GM21515 (cell line): ENCODE measurements at regions not wholly inside any gene's neighbourhood (a gene's known extent, or its start where the extent isn't known, plus 50 kb on each side); places are given as distances from the start of the nearest gene placed in this dataset.

ENCODE experiments used
- ATAC-seq: cut with Tn5 transposase; IDR thresholded peaks from one replicate; pipeline ENCODE4 v1.9.1; 2021; ENCODE audit not compliant: unreplicated experiment

DNA sequence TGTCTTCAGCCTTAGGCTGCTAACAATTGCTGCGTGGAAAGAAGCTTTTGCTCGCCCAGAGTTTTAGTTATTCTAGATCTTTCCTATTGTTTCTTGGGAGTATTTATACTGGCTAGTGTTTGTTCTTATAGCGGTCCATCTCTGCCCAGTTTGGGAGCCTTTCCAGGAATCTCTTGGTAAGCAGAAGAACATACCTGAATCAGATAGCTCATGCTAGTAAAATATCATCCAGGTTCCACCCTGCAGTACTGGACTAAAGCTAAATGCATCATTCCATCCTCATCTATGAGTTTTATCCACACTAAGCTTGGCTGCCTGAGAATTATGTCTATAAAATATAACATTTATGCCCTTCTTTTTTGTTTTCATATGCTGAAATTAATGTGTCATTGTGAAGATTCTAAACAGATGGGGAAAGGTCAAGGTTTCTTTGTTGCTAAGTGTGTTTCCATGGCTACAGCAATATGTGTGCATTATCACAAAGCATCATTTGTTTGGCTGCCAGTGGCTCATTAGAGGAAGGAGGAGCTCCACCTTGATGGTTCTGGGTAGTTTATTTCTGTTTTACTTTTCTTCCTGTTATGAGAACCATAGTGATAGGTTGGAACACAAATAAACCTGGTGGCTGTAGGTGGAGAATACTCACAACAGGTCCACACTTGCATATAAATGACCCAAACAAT, 182.8 kb downstream of the PIK3C3 start:
- ATAC-seq = no peak

DNA sequence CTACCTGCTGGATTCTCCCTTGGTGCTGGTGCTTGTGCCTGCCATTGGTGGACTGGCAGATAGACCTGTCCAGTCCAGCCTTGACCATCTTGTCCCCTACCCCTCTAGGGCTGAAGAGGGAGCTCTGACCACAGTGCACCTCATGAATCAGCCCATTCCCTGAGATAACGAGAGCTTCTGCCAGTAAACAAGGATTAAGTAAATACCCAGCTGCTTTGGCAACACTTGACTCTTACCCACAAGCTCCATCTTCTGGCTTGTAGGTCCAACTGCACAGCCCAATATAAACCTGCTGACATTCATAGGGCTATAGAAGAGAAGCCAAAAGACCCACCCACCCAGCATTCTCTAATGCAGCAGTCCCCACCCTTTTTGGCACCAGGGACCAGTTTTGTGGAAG, 186.4 kb downstream of the PIK3C3 start:
- no peak for ATAC-seq

DNA sequence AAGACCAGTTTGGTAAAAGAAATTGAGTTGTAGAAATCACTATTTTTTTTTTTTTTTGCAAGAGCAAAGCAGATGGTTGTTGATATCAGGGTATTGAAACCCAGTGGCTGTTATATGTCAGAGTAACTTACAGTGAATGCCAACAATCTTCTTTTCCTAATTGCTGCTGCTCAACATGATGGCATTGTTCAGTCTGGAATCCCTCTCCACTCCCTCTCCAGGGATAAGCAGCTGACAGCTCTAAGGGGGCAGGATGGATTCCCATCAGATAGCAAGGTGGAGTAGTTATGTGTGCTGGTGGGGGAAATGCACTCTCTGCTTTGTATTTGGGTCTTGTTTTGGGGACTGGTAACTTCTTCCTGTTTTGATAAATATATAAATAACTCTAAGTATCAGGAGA, 200.0 kb downstream of the PIK3C3 start:
- ATAC-seq = no peak

DNA sequence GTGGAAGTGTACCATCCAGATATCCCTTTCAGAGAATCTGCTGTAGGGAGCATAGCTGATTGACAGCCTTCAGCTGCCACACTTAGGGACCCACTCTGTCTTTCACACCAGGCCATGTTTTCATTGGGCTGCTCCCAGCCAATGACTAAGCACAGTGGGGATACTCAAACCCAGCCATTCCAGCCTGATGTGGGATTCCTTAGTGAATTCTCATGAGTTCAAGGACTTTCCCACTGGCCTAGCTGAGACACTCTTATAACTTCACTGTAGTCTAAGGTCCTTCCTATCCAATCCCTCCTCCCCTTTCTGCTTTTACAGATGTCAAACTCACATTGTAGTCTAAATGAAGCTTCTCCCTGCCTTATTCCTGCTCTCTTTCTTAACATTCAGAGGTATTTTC, 201.2 kb downstream of the PIK3C3 start:
- ATAC-seq = no peak

DNA sequence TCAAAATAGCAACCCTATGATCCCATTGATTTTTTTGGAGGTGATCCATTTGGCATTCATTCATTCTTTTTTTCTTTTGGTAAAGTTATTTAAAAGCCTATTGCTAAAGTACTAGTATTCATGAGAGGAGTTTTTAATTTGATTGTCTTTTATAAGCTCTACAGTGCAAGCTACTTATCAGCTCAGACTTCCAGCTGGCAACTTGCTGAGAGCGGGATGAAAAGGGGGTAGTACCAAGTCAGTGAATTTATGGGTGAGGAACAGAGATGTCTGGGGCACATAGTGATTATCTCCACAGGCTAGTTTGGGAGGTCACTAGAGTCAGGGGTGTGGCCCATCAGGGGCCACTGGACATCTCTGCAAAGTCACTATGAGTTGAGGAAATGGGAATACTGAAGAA, 202.4 kb downstream of the PIK3C3 start:
- ATAC-seq = no peak

DNA sequence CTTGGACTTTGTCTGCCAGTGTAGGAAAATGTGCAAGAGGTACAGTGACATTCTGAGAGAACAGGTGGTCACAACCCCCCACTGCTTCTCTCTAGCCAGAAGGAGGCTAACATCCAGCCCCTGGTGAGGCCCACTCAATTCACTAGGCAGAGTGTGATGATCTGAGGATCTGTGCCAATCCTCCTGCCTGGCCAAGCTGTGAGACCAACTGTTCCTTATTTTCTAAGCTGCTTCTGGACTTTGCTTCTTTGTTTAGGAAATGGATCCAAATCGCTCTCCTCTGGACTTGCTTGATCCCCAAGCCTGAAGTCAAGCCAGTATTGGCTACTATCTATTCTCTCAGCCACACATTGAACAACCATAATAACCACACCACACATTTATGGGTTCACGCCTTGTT, 202.8 kb downstream of the PIK3C3 start:
- ATAC-seq = no peak

DNA sequence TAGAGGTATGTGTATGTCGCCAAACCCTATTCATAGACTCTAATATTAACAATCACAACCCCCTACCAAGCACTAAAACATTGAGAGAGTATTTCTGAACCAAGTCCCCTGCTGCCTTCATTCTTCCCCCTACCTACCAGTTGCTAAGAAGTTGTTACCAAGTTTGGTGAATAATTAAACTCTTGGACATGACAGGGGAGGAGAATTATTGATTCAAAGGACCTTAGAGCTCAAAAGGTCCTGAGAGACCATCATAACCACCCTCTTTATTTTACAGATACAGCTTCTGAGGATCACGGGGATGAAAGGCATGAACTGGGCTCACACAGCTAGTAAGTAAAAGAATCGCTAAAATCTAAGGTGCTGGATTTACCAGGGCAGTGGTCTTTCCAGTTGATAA, 204.1 kb downstream of the PIK3C3 start:
- ATAC-seq = no peak

DNA sequence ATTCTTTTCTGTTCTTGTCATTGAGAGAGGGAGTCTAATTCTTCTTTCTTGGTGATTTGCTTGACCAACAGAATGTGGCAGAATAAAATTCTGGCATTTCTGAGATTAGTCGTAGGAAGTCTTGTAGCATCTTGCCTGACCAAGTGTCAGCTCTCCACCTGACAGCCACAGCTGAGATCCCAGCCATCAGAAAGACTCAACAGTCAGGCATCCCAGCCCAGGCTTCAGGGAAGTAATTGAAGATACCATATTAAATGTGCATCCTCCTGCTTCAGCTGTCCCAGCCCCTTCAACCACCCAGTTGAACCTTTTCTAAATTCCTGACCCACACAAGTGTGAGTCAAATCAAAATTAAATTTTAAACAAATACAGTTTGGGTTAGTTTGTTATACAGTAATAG, 208.3 kb downstream of the PIK3C3 start:
- no peak for ATAC-seq

DNA sequence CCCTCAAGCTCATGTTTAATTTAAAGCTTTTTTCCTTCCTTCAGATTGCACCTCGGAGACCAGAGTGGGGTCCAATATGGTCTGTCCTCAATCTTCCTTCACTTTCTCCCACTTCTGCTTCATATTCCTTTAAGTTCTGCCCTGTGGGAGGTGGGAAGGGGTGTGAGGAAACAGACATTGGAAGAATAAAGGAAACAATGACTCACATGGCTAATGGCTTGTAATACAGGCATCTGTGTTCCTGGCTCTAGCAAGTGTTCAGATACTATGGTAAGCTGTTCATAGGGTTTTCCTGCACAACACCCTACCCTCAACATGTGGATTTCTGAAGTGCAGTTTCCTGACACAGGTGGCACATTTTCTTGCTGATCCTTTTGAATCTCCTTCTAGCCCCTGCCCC, 209.5 kb downstream of the PIK3C3 start:
- ATAC-seq = no peak

DNA sequence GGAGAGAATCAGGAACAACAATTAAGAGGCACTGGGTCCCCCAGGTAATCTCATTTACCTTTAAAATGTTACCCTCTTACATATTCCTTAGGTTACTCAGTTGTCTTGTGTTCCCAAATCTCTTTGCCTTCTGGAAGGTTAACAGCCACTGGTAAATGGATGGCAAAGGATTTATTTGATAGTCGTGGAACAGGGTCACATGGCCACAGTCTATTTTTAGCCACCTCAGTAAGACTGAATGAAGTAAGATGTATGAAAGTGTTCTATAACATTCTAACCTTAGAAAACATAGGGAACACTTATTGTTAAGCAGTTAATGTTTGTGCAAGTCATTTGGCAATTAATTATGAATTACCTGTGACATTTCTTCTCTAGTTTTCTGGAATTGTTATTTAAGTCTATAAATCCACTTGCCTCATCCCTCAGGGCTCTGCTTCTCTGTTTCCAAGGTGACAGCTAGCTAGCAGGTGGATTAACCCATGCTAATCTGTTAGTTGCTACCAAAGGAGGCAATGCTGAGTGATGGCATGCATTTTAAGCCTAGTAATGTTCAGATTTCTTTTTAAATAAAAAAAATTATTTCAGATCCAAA, 211.0 kb downstream of the PIK3C3 start:
- no peak for ATAC-seq

DNA sequence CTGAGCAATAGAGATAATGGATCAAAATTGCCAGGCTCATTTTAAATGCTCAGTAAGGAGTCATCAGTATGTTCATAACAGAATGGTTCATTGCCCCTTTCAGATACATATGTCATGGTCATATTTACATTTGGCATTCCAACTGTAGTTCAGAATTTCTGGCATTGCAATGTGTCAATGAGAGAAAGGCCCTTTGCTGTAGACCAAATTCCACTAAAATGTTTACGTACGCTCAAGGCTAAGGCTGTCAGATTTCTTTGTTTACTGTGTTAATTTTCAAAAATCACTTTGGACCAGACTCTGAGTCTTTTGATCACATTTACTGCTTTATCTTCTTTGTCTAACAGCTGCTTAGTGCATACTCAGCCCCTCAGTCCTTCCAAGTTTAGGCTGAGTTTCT, 213.5 kb downstream of the PIK3C3 start:
- no peak for ATAC-seq

DNA sequence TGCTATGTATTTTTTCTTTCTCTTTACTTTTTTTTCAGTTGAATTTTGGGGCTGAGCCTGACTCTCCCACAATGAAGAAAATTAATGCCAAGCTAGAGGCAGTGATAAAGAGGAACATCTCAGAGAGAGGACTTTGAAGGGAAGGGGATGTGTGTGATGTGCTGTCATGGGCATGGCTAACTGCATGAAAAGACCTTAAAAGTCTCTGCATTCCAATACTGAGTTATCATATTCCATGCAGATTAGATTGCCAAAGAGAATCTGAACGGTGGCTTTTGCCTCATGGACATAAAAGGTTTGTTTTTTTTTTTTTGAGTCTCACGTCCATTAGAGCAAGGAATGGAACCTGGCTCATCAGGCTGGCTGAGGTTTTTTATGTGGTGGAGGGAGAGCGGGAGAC, 213.9 kb downstream of the PIK3C3 start:
- ATAC-seq = no peak

DNA sequence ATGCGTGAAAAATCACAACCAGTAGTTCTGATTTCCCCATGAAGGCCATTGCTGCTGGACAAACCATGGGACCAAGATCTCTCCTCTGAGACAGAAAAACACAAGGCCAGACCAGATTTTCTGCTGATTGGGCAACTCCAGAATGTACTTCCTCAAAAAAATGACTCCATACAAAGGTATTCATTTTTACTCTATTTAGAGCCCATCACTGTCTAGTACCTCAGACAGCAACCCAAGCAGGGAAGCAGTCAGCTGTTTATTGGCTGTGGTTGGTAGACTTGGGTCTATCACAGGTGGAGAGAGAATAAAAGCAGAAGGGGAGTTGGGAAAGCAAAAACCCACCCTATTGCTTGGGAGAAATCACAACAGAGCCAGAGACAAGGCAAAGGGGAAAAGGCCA, 219.9 kb downstream of the PIK3C3 start:
- no peak for ATAC-seq

DNA sequence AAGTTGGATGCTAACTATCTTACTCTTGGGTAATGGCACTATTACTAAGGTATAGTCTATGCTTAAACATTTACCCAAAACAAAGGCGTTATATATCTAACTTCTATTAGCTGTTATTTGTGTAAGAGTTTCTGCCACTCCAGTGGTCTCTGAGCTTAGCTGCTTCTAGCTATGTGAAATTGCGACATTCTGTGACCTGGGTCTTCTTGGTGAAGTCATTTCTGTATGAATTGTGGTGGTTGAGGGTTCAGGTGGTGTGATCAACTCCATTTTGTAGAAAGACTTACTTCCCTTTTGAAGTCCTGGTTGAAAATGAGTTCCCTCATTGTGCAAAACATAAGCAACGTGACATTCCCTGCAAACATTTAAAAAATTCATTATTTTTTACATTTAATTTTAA, 221.6 kb downstream of the PIK3C3 start:
- ATAC-seq = no peak

DNA sequence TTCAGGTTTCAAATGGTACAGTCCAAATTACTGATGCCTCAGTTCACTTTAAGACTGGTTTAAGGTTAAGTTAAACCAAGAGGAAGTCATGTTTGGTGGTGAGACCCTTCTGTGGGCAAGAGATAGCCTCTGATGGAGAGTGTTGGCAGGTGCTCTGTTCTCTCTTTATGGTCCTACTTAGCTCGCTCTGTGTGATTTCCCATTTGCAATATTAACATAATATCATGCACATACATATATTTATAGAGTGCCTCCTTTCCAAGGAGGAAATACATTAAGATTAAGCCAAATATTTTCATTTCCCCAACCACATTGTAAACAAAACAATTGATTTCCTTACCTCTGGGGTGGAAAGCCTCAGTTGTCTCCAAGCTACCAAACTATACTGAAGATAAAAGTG, 222.4 kb downstream of the PIK3C3 start:
- ATAC-seq = no peak

DNA sequence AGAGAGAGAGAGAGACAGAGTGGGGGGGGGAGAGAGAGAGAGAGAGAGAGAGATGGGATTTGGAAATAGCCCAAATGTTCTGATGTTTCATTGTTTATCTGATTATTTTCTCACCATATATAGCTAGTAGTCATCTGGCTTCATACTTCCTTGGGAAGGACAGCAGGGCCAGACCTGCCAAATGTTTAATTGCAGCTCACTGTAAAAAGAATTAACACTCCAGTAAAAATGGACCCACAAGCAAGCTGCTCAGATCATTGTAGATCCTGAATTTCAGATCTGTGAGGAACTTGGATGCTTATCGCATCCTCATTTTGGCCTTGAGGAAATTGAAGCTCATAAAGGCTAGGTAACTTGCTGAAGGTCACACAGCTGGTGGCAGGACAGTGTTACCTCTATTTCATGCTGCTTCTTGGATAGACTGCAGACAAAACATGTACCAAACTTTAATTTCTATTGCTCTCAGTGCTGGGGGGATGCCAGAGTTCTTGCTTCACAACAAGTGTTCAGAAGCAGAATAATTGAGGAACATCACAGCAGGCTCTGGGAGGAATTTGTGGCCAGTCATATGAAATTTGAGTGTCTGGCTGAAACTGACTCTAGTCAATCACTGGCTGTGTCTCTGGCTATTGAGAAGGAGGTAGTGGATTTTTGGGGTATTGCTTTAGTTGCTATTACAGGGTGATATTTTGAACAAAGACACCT, 223.5 kb downstream of the PIK3C3 start:
- ATAC-seq = no peak

DNA sequence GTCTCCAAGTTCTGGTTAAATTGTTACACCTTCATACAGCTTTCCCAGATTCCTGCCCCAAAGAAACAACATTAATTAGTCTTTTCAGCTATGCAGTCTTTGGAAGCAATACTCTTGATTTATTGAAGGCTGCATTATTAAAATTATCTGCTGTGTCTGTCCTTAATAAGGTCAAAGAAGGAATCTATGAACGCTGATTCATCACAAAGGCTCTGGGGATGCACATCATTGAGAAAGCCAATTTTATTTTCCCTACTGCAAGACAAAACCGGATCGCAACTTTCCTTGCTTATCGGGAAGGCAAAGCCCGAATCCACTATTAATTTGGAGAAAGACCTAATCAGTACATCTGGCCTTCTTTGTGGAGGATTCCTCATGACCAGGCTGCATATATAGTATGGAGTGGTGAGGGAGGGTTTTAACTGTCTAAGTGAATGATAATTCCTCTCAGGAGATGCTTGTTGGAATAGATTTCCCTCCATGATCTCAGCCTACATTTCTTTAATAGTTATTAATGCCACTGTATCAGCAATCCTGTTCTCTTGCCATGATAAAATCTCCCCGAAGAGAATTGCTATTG, 224.6 kb downstream of the PIK3C3 start:
- no peak for ATAC-seq

DNA sequence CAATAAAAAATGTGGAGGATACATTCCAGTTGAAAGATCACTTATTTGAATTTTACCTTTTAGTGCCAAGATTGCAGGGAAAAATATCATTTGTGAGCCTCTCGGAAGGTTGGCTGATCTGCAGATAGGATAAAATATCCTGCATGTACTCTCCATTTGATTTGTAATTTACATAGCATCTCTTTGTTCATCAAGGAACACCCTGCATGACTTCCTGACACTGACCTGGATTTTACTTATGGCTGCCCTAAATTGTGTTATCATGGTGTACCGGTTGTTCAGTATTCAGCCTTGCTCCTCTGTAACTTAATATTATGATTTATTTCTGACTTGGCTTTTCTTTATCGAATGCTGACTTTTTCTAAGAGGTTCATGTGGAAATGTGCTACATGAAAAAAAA, 226.4 kb downstream of the PIK3C3 start:
- ATAC-seq = no peak

DNA sequence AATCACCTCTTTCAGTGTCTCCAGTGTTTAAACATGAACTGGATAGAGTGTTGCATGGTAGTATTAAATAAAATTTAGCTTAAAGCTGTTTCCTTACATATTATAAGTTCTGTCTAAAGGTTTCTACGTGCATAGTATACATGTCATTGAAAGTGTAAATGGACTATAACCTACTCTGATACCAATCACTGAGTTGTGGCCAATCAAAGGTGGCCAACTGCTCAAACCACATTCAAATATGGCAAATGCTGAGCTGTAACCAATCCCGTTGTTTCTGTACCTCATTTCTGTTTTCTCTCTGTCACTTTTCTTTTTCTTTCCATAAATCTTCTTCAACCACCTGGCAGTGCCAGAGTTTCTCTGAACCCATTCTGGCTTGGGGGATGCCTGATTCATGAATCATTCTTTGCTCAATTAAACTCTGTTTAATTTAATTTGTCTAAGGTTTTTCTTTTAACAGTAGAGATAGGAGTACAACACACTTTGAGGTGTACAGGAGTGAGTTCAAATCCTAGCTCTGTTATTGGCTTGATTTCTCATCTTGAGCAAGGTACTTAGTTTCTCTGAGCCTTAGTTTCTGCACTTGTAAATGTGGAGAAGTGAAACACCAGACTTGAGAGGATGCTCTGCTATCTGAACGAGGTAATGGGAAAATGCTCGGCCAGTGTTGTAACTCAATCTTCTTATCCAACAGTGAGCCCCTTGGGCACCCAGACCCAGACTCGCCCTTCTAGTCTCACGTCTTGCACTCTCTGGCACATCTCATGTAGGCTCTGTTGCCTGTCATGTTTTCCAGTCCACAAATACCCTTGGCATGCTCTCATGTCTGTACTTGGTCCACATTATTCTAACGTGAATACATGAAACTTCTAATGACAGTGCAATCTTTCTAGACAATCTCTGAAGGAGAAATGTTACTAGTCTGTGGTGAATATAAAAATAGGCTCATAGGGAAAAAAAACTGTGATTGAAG, 228.0 kb downstream of the PIK3C3 start:
- ATAC-seq = no peak

DNA sequence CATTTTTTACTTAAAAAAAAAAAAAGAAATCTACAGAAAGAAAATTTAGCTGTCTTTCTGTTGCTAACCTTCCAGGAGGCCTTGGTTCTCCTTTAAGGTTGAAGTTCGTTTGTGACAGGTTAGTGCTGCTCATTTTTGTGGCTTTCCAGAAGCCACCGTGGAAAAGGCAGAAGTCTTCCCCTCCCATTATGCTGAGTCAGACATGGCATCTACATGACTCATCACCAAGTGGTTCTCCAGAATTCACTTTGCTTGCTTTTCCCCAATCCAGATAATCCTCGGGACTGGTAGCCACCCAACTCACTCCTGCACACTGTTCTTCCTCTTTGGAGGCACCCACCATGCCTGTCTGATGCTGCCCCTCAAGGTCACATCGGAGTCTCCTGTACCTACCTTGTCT, 228.7 kb downstream of the PIK3C3 start:
- no peak for ATAC-seq
